ENCODE measurements at regions not wholly inside any gene's neighbourhood (a gene's known extent, or its start where the extent isn't known, plus 50 kb on each side); places are given as distances from the start of the nearest gene placed in this dataset.

DNA sequence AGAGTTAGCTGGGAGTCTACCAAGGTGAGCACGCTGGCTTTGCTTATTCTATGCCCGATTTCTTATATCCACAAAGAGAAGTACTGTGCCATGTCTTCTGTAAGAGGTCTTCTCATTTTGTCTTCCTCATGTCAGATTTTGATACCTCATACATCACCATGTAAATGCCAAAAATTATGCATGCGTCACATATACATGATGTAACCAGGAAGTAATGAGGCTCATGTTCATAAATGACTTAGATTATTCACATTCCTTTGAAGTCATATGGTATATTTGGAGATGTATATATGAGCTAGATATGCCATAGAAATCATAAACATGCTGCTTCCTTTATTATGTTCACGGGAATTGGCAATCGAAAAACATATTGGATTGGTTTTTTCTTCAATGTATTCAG is 97.7 kb upstream of the CELF2 start:
- TF ChIP-seq CTCF (IDR thresholded peaks at IDR 0.05; ENCODE audit: low read depth, low read length, poor library complexity, severe bottlenecking): no peak
- no peak for TF ChIP-seq EZH2phosphoT487 (IDR thresholded peaks at IDR 0.05; ENCODE audit: borderline replicate concordance, low read length)

Data from DOHH2 (cell line).